ENCODE measurements at regions not wholly inside any gene's neighbourhood (a gene's known extent, or its start where the extent isn't known, plus 50 kb on each side); places are given as distances from the start of the nearest gene placed in this dataset.

DNA sequence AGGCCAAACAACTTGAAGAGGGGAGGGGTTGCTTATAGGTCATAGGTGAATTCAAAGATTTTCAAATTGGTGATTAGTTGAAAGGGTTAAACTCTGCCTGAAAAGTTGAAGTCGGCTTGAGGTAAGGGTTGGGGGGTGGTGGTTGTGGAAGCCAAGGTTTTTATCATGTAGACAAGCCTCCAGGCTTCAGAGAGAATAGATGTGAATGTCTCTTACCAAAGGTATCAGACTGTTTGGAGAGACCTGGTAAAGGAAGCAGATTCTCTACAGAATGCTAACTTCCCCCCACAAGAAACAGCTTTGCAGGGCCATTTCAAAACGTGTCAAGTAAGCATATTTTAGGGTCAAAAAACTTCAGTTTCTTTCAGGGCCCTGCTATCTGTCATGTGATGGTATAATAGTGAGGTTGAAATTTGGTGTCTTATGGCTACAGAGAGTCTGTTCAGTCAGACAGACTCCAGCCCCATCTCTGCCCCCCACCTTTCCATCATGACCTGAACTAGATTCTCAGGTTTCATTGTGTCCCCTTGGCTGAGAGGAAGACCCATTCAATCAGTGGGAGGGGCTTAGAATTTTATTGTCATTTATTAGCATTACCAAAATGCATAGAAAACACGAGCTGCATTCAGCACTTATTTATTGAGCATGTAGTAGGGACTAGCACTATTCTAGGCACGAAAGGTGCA, 136.5 kb downstream of the MAP3K7 start:
- DNase-seq (ENCODE audit: low read depth) = no peak
- H3K4me3 ChIP-seq (ENCODE audit: low read depth, low read length) = no peak overlapping the region
- H3K27me3 ChIP-seq (ENCODE audit: control insufficient read depth, insufficient read depth, low read length) = no peaks in the 10 kb centered on the region
- TF ChIP-seq, protein P1, sequence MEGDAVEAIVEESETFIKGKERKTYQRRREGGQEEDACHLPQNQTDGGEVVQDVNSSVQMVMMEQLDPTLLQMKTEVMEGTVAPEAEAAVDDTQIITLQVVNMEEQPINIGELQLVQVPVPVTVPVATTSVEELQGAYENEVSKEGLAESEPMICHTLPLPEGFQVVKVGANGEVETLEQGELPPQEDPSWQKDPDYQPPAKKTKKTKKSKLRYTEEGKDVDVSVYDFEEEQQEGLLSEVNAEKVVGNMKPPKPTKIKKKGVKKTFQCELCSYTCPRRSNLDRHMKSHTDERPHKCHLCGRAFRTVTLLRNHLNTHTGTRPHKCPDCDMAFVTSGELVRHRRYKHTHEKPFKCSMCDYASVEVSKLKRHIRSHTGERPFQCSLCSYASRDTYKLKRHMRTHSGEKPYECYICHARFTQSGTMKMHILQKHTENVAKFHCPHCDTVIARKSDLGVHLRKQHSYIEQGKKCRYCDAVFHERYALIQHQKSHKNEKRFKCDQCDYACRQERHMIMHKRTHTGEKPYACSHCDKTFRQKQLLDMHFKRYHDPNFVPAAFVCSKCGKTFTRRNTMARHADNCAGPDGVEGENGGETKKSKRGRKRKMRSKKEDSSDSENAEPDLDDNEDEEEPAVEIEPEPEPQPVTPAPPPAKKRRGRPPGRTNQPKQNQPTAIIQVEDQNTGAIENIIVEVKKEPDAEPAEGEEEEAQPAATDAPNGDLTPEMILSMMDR (IDR thresholded peaks at IDR 0.05; ENCODE audit: insufficient read depth, low read length, poor library complexity, severe bottlenecking) = no peak
- no peaks in the 10 kb centered on the region for H3K36me3 ChIP-seq (ENCODE audit: control insufficient read depth, insufficient read depth, low read length)

DNA sequence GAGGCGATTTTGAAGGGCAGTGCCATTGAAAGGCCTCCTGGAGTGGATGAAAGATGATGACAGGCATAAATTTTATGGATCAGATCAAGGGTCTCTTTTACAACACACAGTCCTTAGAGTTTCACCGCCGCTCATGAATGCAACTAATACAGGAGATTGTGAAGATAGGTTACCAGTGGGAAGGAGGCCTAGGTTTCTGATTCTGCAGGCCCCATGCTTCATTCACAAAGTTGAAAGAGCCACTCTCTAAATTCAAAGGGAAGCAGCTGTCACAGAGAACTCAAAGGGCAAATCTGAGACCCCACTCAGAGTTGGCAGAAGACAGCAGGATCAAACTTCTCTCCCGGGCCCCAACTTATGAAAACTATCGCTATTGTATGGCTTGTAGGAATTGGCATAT, 137.6 kb downstream of the MAP3K7 start:
- DNase-seq (ENCODE audit: low read depth) = no peak
- TF ChIP-seq, protein P1 (IDR thresholded peaks at IDR 0.05; ENCODE audit: insufficient read depth, low read length, poor library complexity, severe bottlenecking) = no peak
- Histone ChIP-seq H3K27me3 (ENCODE audit: control insufficient read depth, insufficient read depth, low read length) (no peaks in the 10 kb centered on the region), H3K4me3 (ENCODE audit: low read depth, low read length) (no peak overlapping the region), H3K36me3 (ENCODE audit: control insufficient read depth, insufficient read depth, low read length) (no peaks in the 10 kb centered on the region)

DNA sequence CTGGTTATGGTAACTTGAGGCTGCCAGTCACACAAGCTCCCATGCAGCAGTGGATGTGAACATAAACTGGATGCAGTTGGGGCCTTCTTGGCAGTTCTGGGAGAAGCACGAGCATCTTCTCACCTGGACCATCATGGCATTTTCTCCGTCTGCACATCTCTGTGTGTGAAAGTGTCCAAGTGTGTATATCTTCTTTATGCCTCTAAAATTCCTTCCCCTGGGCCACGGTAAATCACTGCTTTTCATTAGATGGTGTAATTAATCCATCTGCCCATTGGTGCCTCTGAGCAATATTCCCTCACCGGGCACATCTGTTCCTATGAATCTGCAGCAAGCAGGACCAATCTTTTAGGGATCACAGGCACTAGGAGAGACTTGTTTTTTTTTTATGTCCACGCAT, 138.0 kb downstream of the MAP3K7 start:
- H3K36me3 ChIP-seq (ENCODE audit: control insufficient read depth, insufficient read depth, low read length) = no peaks in the 10 kb centered on the region
- TF ChIP-seq, protein P1 (IDR thresholded peaks at IDR 0.05; ENCODE audit: insufficient read depth, low read length, poor library complexity, severe bottlenecking) = no peak
- no peak overlapping the region for H3K4me3 ChIP-seq (ENCODE audit: low read depth, low read length)
- DNase-seq (ENCODE audit: low read depth) = no peak
- no peaks in the 10 kb centered on the region for H3K27me3 ChIP-seq (ENCODE audit: control insufficient read depth, insufficient read depth, low read length)

DNA sequence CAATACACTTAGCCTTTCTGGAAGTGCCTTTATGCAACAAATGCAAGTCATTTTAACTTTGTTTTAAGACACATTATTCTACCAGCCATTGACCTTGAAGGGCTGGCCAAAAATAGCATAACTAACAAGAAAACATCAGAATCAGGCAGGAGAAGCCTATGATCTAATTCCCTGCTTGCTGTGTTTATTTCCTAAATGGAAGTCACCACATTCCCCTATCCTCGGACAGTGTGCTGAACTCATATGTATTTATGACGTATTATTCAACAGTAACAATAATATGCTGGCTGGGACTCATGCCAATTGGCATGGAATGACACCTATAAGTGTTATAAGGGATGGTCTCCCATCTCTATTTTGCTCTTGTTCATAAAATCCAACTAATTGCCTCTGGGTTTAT, 140.7 kb downstream of the MAP3K7 start:
- no peak overlapping the region for H3K4me3 ChIP-seq (ENCODE audit: low read depth, low read length)
- no peaks in the 10 kb centered on the region for H3K36me3 ChIP-seq (ENCODE audit: control insufficient read depth, insufficient read depth, low read length)
- no peak for DNase-seq (ENCODE audit: low read depth)
- TF ChIP-seq, protein P1 (IDR thresholded peaks at IDR 0.05; ENCODE audit: insufficient read depth, low read length, poor library complexity, severe bottlenecking) = no peak
- no peaks in the 10 kb centered on the region for H3K27me3 ChIP-seq (ENCODE audit: control insufficient read depth, insufficient read depth, low read length)

DNA sequence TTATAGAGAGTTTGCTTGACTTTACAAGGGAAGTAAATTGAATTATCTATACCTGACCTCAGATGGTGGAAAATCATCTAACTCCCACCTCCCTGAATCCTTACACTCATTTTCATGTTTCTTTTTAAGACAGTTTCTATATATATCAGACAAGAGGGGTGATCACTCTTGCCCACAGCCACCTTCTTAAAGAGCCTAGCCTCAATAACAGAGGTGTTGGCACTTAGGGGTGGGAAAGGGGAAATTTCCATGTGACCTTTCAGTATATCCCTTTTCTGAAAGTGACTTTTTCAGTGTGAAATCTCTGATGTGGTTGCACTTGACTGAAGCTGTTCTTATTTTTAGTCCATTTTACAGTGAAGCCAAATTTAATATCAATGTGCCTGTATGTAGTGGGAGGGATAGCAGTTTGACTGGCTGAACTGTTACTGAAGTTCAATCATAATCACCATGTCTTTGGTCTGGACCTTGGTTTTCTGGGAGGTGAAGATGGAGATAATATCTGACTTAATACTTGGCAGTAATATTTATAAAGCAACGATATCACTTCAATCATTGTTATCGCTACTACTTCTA, 141.3 kb downstream of the MAP3K7 start:
- no peak for DNase-seq (ENCODE audit: low read depth)
- TF ChIP-seq, protein P1 (IDR thresholded peaks at IDR 0.05; ENCODE audit: insufficient read depth, low read length, poor library complexity, severe bottlenecking) = no peak
- Histone ChIP-seq H3K27me3 (ENCODE audit: control insufficient read depth, insufficient read depth, low read length) (no peaks in the 10 kb centered on the region), H3K4me3 (ENCODE audit: low read depth, low read length) (no peak overlapping the region), H3K36me3 (ENCODE audit: control insufficient read depth, insufficient read depth, low read length) (no peaks in the 10 kb centered on the region)

Data from kidney epithelial cell (primary cell).